SK-N-MC (cell line): ENCODE measurements at regions not wholly inside any gene's neighbourhood (a gene's known extent, or its start where the extent isn't known, plus 50 kb on each side); places are given as distances from the start of the nearest gene placed in this dataset.

Experiments
- EZH2 ChIP-seq: fragments of 200-600 bp; sonication (generic); IDR thresholded peaks from one replicate; pipeline ENCODE4 v1.6.1; 2017; ENCODE audit warnings: antibody characterized with exemption
- FOXP2 ChIP-seq: optimal IDR thresholded peaks from 2 replicates; pipeline ENCODE3; 2011; ENCODE audit warnings: mild to moderate bottlenecking, moderate library complexity; ENCODE audit not compliant: insufficient read depth; ENCODE audit errors: extremely low read length, control extremely low read depth
- POLR2AphosphoS5 ChIP-seq: IDR thresholded peaks from 2 replicates; pipeline ENCODE4 v1.6.1; 2012; ENCODE audit warnings: mild to moderate bottlenecking, low read depth, low read length, borderline replicate concordance

- TF ChIP-seq POLR2AphosphoS5 (no peak), EZH2 (no peak), FOXP2 (no peak)
Measured at GRCh38 chr5:53253421-53253871, 143.9 kb upstream of the MOCS2 start.
